ENCODE measurements at regions not wholly inside any gene's neighbourhood (a gene's known extent, or its start where the extent isn't known, plus 50 kb on each side); places are given as distances from the start of the nearest gene placed in this dataset.

- no peak for DNase-seq
Measured at GRCh38 chr7:37504801-37505200, 56.1 kb upstream of the ELMO1 start.

GRCh38 chr7:37505750-37506353 lies 57.2 kb upstream of the ELMO1 start:
- DNase-seq = no peak

- no peak for DNase-seq
Measured at GRCh38 chr7:37508118-37508517, 59.5 kb upstream of the ELMO1 start.

GRCh38 chr7:37510043-37510634 lies 61.5 kb upstream of the ELMO1 start:
- DNase-seq = no peak

GRCh38 chr7:37511915-37512314 lies 63.3 kb upstream of the ELMO1 start:
- no peak for DNase-seq

- no peak for DNase-seq
Measured at GRCh38 chr7:37514497-37514896, 65.8 kb upstream of the ELMO1 start.

GRCh38 chr7:37516664-37517063 lies 68.0 kb upstream of the ELMO1 start:
- DNase-seq = no peak

GRCh38 chr7:37518266-37518665 lies 69.6 kb upstream of the ELMO1 start:
- DNase-seq = no peak

GRCh38 chr7:37524056-37524455 lies 75.4 kb upstream of the ELMO1 start:
- no peak for DNase-seq

- no peak for DNase-seq
Measured at GRCh38 chr7:37524797-37525196, 76.1 kb upstream of the ELMO1 start.

- DNase-seq = peak; percentile 2
Measured at GRCh38 chr7:37526623-37527022, 78.0 kb upstream of the ELMO1 start.

GRCh38 chr7:37527109-37527508 lies 78.4 kb upstream of the ELMO1 start:
- DNase-seq = no peak

GRCh38 chr7:37531225-37531624 lies 82.6 kb upstream of the ELMO1 start:
- no peak for DNase-seq

- DNase-seq = no peak
Measured at GRCh38 chr7:37532636-37533035, 84.0 kb upstream of the ELMO1 start.

GRCh38 chr7:37534893-37535610 lies 86.4 kb upstream of the ELMO1 start:
- no peak for DNase-seq

GRCh38 chr7:37535841-37536240 lies 87.2 kb upstream of the ELMO1 start:
- no peak for DNase-seq

GRCh38 chr7:37536706-37537105 lies 88.0 kb upstream of the ELMO1 start:
- DNase-seq = no peak

GRCh38 chr7:37537439-37537838 lies 88.8 kb upstream of the ELMO1 start:
- no peak for DNase-seq

GRCh38 chr7:37538945-37539344 lies 90.3 kb upstream of the ELMO1 start:
- no peak for DNase-seq

- no peak for DNase-seq
Measured at GRCh38 chr7:37540917-37541316, 92.3 kb upstream of the ELMO1 start.

- DNase-seq = no peak
Measured at GRCh38 chr7:37541810-37542443, 93.3 kb upstream of the ELMO1 start.

- no peak for DNase-seq
Measured at GRCh38 chr7:37545619-37546534, 97.2 kb upstream of the ELMO1 start.

GRCh38 chr7:37546677-37547076 lies 98.0 kb upstream of the ELMO1 start:
- no peak for DNase-seq

Measured in fibroblast of upper back skin (primary cell).